ENCODE measurements at regions not wholly inside any gene's neighbourhood (a gene's known extent, or its start where the extent isn't known, plus 50 kb on each side); places are given as distances from the start of the nearest gene placed in this dataset.

DNA sequence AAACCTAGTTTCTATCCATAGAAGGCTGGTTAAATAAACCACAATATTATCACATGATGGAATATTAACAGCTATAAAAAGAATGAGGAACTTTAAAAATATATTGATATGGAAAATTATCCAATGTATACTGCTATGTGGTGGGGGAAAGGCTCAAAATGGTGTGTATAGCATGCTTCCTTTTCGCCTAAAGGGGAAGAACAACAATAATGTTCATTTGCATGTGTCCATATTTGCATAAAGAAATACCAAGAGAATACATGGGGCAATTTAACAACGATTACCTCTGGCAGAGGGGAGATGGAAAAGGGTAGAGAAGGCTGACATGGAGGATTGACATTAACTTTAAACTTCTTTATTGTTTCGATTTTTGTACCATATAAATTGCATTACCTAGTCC lies 121.3 kb upstream of the PARP11 start:
- TF ChIP-seq, protein P1, sequence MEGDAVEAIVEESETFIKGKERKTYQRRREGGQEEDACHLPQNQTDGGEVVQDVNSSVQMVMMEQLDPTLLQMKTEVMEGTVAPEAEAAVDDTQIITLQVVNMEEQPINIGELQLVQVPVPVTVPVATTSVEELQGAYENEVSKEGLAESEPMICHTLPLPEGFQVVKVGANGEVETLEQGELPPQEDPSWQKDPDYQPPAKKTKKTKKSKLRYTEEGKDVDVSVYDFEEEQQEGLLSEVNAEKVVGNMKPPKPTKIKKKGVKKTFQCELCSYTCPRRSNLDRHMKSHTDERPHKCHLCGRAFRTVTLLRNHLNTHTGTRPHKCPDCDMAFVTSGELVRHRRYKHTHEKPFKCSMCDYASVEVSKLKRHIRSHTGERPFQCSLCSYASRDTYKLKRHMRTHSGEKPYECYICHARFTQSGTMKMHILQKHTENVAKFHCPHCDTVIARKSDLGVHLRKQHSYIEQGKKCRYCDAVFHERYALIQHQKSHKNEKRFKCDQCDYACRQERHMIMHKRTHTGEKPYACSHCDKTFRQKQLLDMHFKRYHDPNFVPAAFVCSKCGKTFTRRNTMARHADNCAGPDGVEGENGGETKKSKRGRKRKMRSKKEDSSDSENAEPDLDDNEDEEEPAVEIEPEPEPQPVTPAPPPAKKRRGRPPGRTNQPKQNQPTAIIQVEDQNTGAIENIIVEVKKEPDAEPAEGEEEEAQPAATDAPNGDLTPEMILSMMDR (IDR thresholded peaks at IDR 0.05; ENCODE audit: low read depth, low read length): no peak

DNA sequence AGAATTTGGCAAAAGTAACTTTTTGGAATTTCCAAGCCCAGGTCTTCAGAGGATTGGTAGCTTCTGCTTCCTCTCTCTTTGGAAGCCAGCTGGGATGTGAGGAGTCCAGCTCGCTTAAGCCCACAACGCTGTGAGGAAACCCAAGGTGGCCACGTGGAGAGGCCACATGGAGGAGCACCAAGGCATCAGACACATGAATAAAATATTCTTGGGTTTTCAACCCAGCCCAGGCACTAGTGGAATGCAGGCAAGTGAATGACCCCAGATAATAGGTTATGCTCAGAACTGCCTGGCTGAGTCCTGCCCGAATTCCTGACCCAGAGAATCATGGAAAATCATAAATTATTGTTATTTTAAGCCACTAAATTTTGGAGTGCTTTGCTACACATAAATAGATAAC lies 119.7 kb upstream of the PARP11 start:
- no peak for DNase-seq (ENCODE audit: extremely low read depth, low read depth)
- TF ChIP-seq, protein P1 (IDR thresholded peaks at IDR 0.05; ENCODE audit: low read depth, low read length): no peak

More for the DNA sequence above, 121.3 kb upstream of the PARP11 start:
- no peak for DNase-seq (ENCODE audit: extremely low read depth, low read depth)

DNA sequence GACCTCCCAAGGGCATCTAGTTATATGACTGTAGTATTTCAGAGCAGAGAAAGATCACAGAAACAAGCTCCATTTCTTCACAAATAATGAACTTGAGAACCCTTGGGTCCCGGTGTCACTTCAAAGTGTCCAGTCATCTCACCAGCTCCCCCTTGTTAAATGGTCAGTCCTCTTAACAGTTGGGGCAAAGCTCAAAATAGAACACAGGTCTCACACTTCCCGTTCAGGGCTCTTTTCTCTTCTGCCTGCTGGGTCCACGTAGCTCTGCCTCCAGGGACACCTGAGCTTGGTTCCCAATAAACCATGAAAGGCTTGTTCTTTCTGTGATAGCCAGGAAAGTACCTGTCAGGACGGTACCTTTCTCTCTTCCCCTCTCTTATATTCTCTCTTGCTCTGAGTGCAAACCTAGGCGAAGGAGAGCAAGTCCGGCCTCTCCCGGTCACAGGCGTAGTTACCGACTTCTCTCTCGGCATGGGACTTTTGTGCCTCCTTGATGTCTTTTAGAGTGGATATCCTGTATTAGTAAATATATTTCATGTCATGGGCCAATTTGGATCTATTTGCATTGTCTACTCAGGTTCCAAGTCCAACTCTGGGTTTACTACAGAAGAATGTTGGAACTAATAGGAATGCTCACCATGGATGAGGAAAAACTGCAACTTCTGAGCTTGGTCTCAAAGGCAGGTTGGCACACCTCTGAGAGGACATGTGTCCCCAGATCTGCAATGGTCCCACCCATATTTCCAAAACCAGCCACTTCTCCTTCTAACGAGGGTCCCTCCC lies 118.8 kb upstream of the PARP11 start:
- no peak for DNase-seq (ENCODE audit: extremely low read depth, low read depth)
- TF ChIP-seq, protein P1 (IDR thresholded peaks at IDR 0.05; ENCODE audit: low read depth, low read length): no peak

DNA sequence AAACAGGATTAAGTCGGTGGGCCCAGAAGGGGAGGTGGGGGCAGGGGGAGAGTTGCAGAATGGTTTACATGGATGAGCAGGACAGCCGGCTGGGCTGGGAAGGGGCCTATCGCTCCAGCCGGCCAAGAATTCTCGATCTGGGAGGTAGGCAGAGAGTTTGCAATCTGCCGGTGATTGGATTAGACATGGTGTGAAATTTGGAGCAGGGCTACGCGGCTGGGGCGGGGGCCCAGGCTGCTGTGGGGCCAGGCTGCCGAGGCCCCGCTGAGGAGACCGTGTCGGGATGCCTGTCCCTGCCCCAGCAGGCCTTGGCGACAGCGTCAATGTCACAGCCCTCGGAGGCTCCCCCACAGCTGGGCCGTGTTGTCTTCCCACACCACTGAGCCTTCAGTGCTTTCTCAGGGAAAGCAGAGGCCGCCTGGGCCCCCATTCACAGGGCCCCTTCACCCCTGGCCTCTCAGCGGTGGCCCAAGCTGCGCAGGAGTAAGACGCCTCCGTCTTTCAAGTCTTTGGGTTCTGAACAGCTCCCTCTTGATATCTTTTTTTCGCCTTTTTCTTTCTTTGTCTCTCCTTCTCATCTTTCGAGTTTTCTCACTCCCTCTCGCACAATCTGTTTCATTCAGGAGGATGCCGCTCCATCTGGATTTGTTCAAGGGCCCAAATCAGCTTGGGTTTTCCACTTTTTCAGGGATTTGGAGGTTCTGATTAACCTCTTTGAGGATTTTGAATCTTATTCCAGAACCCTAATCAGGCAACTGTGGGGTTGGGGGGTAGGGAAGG lies 117.5 kb upstream of the PARP11 start:
- DNase-seq (ENCODE audit: extremely low read depth, low read depth): no peak
- TF ChIP-seq, protein P1 (IDR thresholded peaks at IDR 0.05; ENCODE audit: low read depth, low read length): no peak

DNA sequence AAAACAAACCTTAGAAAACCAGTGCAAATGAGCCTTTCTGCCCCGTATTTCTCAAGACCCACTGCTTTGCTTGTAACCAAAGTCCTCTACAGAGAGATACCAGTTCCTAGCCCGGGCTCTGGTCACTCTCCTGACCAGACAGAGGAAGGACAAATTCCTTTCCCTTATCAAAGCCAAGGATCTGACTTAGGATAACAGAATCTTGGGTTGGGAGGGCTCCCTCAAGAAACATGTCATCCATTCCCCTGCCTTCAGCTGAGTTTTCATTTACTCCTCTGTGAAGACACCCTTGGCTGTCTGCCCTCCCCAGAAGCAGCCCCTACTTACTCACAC lies 116.0 kb upstream of the PARP11 start:
- DNase-seq (ENCODE audit: extremely low read depth, low read depth): no peak
- TF ChIP-seq, protein P1 (IDR thresholded peaks at IDR 0.05; ENCODE audit: low read depth, low read length): no peak

DNA sequence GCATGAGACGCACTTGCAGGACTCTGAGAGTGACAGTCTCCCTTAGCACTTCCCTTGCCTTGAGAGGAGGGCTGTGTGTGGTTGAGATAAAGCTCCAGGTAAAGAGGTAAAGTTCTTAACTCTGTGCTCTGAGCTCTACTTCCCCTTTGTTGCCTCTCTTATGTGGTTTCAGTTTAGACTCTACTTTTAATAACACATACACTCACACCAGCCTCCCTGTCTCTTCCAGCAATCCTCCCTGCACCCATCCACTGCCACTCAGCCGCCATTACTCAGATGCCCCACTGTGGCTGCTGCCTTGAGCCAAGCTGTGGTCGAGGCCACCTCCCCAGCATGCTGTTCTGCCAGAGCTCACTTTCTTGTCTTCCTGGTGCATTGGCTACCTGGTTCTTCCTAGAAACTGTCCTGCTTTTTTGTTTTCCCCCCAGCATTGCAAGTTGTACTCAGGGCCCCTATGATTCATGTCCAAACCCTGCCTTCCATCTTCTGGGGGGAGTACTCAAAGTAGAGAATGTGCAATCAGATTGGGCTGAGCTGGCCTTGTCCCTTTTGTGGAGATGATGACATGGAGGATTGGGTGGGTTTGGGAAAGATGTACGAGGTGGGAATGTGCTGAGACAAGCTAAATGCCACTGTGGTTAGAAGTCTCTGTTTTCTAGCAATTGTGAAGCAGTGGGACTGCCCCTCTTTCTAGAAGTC lies 115.5 kb upstream of the PARP11 start:
- TF ChIP-seq, protein P1 (IDR thresholded peaks at IDR 0.05; ENCODE audit: low read depth, low read length): no peak
- no peak for DNase-seq (ENCODE audit: extremely low read depth, low read depth)

DNA sequence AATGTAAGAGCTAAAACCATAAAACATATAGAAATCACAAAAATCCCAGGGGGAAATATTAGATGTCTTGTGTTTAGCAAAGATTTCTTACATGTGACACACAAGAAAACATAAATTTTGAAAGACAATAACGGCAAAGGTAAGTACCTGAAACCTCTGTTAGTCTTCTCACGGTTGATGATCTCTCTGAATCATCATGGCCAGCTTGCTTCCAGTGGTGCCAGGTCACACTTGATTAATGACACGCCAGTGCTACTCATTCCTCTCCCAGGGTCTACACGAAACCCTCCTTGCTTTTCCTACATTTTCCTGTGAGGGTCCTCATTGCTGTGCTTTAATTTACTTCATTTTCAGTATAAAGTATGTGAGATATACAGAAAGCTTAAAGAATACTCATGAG lies 114.4 kb upstream of the PARP11 start:
- TF ChIP-seq, protein P1 (IDR thresholded peaks at IDR 0.05; ENCODE audit: low read depth, low read length): no peak
- DNase-seq (ENCODE audit: extremely low read depth, low read depth): no peak

All from AG09319 (cell line).